GM18511 (cell line): ENCODE measurements at regions not wholly inside any gene's neighbourhood (a gene's known extent, or its start where the extent isn't known, plus 50 kb on each side); places are given as distances from the start of the nearest gene placed in this dataset.

Experiments used
- ATAC-seq: cut with Tn5 transposase; IDR thresholded peaks from one replicate; pipeline ENCODE4 v1.9.1; 2021; ENCODE audit warnings: mild to moderate bottlenecking, moderate library complexity; ENCODE audit not compliant: unreplicated experiment

- no peak for ATAC-seq
Measured at GRCh38 chr1:112262316-112262715, 133.7 kb upstream of the CTTNBP2NL start.

- no peak for ATAC-seq
Measured at GRCh38 chr1:112263042-112263441, 133.0 kb upstream of the CTTNBP2NL start.

- no peak for ATAC-seq
Measured at GRCh38 chr1:112263453-112263852, 132.6 kb upstream of the CTTNBP2NL start.

- ATAC-seq: no peak
Measured at GRCh38 chr1:112264010-112264409, 132.0 kb upstream of the CTTNBP2NL start.

- ATAC-seq: no peak
Measured at GRCh38 chr1:112264553-112264952, 131.5 kb upstream of the CTTNBP2NL start.

- no peak for ATAC-seq
Measured at GRCh38 chr1:112265931-112266330, 130.1 kb upstream of the CTTNBP2NL start.

GRCh38 chr1:112267206-112267605 lies 128.8 kb upstream of the CTTNBP2NL start:
- no peak for ATAC-seq

GRCh38 chr1:112267929-112268328 lies 128.1 kb upstream of the CTTNBP2NL start:
- no peak for ATAC-seq

GRCh38 chr1:112268408-112268807 lies 127.6 kb upstream of the CTTNBP2NL start:
- ATAC-seq: no peak

- no peak for ATAC-seq
Measured at GRCh38 chr1:112271270-112271669, 124.7 kb upstream of the CTTNBP2NL start.

- ATAC-seq: no peak
Measured at GRCh38 chr1:112272101-112272772, 123.8 kb upstream of the CTTNBP2NL start.

- ATAC-seq: no peak
Measured at GRCh38 chr1:112284796-112285195, 111.2 kb upstream of the CTTNBP2NL start.

GRCh38 chr1:112285316-112285715 lies 110.7 kb upstream of the CTTNBP2NL start:
- no peak for ATAC-seq

- ATAC-seq: no peak
Measured at GRCh38 chr1:112285746-112286145, 110.3 kb upstream of the CTTNBP2NL start.

- no peak for ATAC-seq
Measured at GRCh38 chr1:112296908-112297307, 99.1 kb upstream of the CTTNBP2NL start.

- ATAC-seq: no peak
Measured at GRCh38 chr1:112297536-112297935, 98.5 kb upstream of the CTTNBP2NL start.

- ATAC-seq: no peak
Measured at GRCh38 chr1:112298558-112298957, 97.5 kb upstream of the CTTNBP2NL start.

- ATAC-seq: no peak
Measured at GRCh38 chr1:112304126-112304525, 91.9 kb upstream of the CTTNBP2NL start.

GRCh38 chr1:112304612-112305011 lies 91.4 kb upstream of the CTTNBP2NL start:
- no peak for ATAC-seq

- no peak for ATAC-seq
Measured at GRCh38 chr1:112307930-112308591, 88.0 kb upstream of the CTTNBP2NL start.

- no peak for ATAC-seq
Measured at GRCh38 chr1:112308716-112309115, 87.3 kb upstream of the CTTNBP2NL start.

- no peak for ATAC-seq
Measured at GRCh38 chr1:112309499-112309898, 86.5 kb upstream of the CTTNBP2NL start.

- ATAC-seq: no peak
Measured at GRCh38 chr1:112312315-112312714, 83.7 kb upstream of the CTTNBP2NL start.
